ENCODE measurements at regions not wholly inside any gene's neighbourhood (a gene's known extent, or its start where the extent isn't known, plus 50 kb on each side); places are given as distances from the start of the nearest gene placed in this dataset.

- TF ChIP-seq GATAD1 (CRISPR knock-in tag; IDR thresholded peaks at IDR 0.05) (peak; percentile 62; the same call in 1 of the 2 replicates), SOX6 (IDR thresholded peaks at IDR 0.05) (no peak), SOX6 (CRISPR knock-in tag; IDR thresholded peaks at IDR 0.05) (peak; percentile 45; the same call in 1 of the 2 replicates), PHF8 (CRISPR knock-in tag; IDR thresholded peaks at IDR 0.05) (no peak; the same call in 1 of the 2 replicates), DPF2 (CRISPR knock-in tag; IDR thresholded peaks at IDR 0.05; ENCODE audit: borderline replicate concordance, low read depth) (no peak), KDM1A (CRISPR knock-in tag; IDR thresholded peaks at IDR 0.05) (peak; percentile 93), TMF1 (CRISPR knock-in tag; IDR thresholded peaks at IDR 0.05; ENCODE audit: low read depth) (0 out of 2 replicates have a peak, but pooled peaks have one; percentile 13), ZMYM3 (CRISPR knock-in tag; IDR thresholded peaks at IDR 0.05) (peak; percentile 95), CHD4 (IDR thresholded peaks at IDR 0.05; ENCODE audit: borderline replicate concordance, low read length) (peak; percentile 87), KDM5B (CRISPR knock-in tag; IDR thresholded peaks at IDR 0.05; ENCODE audit: borderline replicate concordance) (no peak; the same call in 1 of the 2 replicates), ZFP91 (CRISPR knock-in tag; IDR thresholded peaks at IDR 0.05; ENCODE audit: borderline replicate concordance) (peak; percentile 98), PRDM15 (CRISPR knock-in tag; IDR thresholded peaks at IDR 0.05) (peak; percentile 24; the same call in 1 of the 2 replicates), ZSCAN30 (CRISPR knock-in tag; IDR thresholded peaks at IDR 0.05) (peak; percentile 21; the same call in 1 of the 2 replicates), ZNF614 (CRISPR knock-in tag; IDR thresholded peaks at IDR 0.05; ENCODE audit: borderline replicate concordance) (0 out of 2 replicates have a peak, but pooled peaks have one; percentile 14), SAP130 (CRISPR knock-in tag; IDR thresholded peaks at IDR 0.05; ENCODE audit: low read depth) (peak; percentile 65), ARNT2 (CRISPR knock-in tag; IDR thresholded peaks at IDR 0.05; ENCODE audit: low read depth) (no peak), KAT8 (CRISPR knock-in tag; IDR thresholded peaks at IDR 0.05) (peak; percentile 42; the same call in 1 of the 2 replicates), CSRNP1 (CRISPR knock-in tag; IDR thresholded peaks at IDR 0.05) (0 out of 2 replicates have a peak, but pooled peaks have one; percentile 16), KLF11 (CRISPR knock-in tag; IDR thresholded peaks at IDR 0.05) (peak; percentile 62; the same call in 1 of the 2 replicates), XRCC5 (optimal IDR thresholded peaks at IDR 0.05; ENCODE audit: low read length) (peak; percentile 77), MIER2 (CRISPR knock-in tag; IDR thresholded peaks at IDR 0.05) (peak; percentile 23; the same call in 1 of the 2 replicates), ZNF713 (CRISPR knock-in tag; IDR thresholded peaks at IDR 0.05) (no peak), PRPF4 (IDR thresholded peaks at IDR 0.05; ENCODE audit: low read depth, low read length, poor library complexity, severe bottlenecking) (peak; percentile 11), RARA (CRISPR knock-in tag; IDR thresholded peaks at IDR 0.05) (peak; percentile 8; the same call in 1 of the 2 replicates)
These were observed 159.9 kb downstream of the OR2B2 start (continued) for GRCh38 chr6:27752038-27752885.

Data from HepG2 (cell line).